KOPT-K1 (cell line): ENCODE measurements at regions not wholly inside any gene's neighbourhood (a gene's known extent, or its start where the extent isn't known, plus 50 kb on each side); places are given as distances from the start of the nearest gene placed in this dataset.

Experiments used
- H3K27ac ChIP-seq: fragments of 200-600 bp; sonication (generic); 2 replicates; pipeline ENCODE4 v1.5.1; 2016; ENCODE audit warnings: antibody characterized with exemption, mild to moderate bottlenecking, low read depth, low read length; ENCODE audit not compliant: poor library complexity, severe bottlenecking
- H3K36me3 ChIP-seq: fragments of 200-600 bp; sonication (generic); 2 replicates; pipeline ENCODE4 v1.5.1; 2017; ENCODE audit warnings: antibody characterized with exemption, mild to moderate bottlenecking, low read length, moderate library complexity; ENCODE audit not compliant: insufficient read depth
- H3K9me3 ChIP-seq: fragments of 200-600 bp; sonication (generic); 2 replicates; pipeline ENCODE4 v1.5.1; 2017; ENCODE audit warnings: antibody characterized with exemption, low read length, mild to moderate bottlenecking; ENCODE audit not compliant: insufficient read depth, poor library complexity, severe bottlenecking

DNA sequence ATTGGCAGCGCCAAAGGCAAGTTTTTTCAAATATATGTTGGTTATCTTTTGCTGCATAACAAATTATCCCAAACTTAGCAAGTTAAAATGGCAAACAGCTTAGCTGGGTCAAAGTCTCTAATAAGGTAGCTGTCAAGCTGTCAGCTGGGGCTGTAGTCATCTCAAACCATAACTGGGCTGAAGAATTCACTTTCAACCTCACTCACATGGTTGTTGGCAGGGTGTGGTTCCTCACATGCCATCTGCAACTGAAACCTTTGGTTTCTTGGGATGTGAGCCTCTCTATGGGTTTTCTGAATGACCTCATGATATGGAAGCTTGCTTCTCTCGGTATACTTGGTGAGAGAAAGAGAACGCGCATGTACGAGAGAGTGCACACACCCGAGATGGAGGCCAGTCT lies 125.4 kb downstream of the LRIG3 start:
- no peaks in the 10 kb centered on the region for H3K9me3 ChIP-seq
- H3K27ac ChIP-seq: no peak overlapping the region
- H3K36me3 ChIP-seq: no peaks in the 10 kb centered on the region

- Histone ChIP-seq H3K9me3 (no peaks in the 10 kb centered on the region), H3K36me3 (no peaks in the 10 kb centered on the region), H3K27ac (no peak overlapping the region)
These were observed 124.5 kb downstream of the LRIG3 start for GRCh38 chr12:58795825-58796224.

- H3K36me3 ChIP-seq: no peaks in the 10 kb centered on the region
- no peaks in the 10 kb centered on the region for H3K9me3 ChIP-seq
- no peak overlapping the region for H3K27ac ChIP-seq
These were observed 118.3 kb downstream of the LRIG3 start for GRCh38 chr12:58801986-58802385.

GRCh38 chr12:58803908-58804307 lies 116.4 kb downstream of the LRIG3 start:
- no peaks in the 10 kb centered on the region for H3K36me3 ChIP-seq
- no peaks in the 10 kb centered on the region for H3K9me3 ChIP-seq
- no peak overlapping the region for H3K27ac ChIP-seq

DNA sequence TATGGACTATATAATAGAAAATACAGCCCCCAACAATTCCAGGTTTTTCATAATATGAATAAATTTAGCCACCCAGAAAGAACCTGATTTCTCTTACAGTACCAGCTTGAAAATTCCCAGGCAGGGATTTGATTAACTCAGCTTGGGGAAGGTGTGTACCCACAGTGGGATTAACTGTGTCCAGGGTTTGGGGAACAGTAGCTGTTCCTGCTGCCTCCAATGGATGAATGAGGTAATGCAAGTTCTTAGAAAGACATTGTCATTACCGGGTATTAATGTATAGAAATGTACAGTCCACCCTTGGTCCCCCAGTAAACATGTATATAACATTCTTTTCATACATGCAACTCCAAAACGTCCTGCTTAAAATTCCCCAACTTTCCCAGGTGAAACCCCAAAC lies 115.6 kb downstream of the LRIG3 start:
- H3K27ac ChIP-seq: no peak overlapping the region
- no peaks in the 10 kb centered on the region for H3K9me3 ChIP-seq
- H3K36me3 ChIP-seq: no peaks in the 10 kb centered on the region

- Histone ChIP-seq H3K36me3 (no peaks in the 10 kb centered on the region), H3K9me3 (no peaks in the 10 kb centered on the region), H3K27ac (no peak overlapping the region)
These were observed 111.2 kb downstream of the LRIG3 start for GRCh38 chr12:58809064-58809607.

DNA sequence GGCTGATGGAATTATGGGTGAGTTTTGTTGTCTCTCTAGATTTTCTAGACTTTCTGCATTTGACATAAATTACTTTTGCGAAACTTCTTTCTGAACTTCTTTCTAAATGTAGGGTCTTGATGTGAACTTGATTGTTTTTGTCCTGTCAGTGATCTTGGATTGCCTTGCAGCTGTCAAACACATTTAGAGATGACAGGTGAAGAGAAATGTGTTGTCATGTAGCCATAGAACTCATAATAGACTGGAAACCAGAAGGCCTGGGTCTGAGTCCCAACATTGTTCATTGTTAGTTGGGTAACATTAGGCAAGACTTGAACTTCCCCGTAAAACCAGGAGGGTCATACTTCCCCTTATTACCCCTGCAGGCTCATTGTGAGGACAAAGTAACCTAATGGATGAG lies 109.0 kb downstream of the LRIG3 start:
- no peak overlapping the region for H3K27ac ChIP-seq
- no peaks in the 10 kb centered on the region for H3K36me3 ChIP-seq
- H3K9me3 ChIP-seq: no peaks in the 10 kb centered on the region

DNA sequence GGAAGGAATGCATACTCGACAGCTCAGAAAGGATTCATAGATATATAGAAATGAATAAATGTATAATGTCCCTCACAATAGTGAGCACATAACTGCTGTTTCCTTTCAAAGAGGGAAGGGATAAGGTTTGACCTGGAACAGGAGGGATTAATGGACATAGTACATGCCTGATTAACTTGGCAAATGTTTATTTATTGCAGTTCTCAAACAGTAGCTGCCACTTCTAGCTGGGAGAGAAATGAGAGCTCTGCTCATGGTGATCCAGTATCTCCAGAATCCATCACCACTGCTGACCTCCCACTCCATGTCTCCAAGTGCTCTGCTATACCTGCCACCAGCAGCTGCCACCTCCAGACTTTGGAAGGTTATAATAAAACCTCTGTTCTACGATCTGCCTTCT lies 108.1 kb downstream of the LRIG3 start:
- Histone ChIP-seq H3K9me3 (no peaks in the 10 kb centered on the region), H3K27ac (no peak overlapping the region), H3K36me3 (no peaks in the 10 kb centered on the region)

DNA sequence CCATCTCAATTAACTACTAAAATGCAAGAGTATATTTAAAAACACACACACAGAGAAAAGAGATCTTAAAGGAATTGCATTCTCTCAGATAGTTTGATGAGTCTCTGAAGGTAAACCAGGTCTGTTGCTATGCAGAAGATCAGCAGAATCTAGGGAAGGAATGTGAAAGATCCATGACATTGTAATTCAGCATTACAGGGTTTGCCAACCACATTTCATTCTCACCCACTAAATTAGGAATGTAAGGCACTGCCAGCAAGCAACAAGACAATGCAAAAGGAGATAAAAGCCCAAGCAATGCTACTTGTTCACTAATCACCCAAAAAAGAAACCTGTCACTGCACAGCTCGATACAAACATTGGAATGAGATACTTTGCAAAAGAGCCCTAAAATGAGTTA lies 106.3 kb downstream of the LRIG3 start:
- H3K27ac ChIP-seq: no peak overlapping the region
- H3K9me3 ChIP-seq: no peaks in the 10 kb centered on the region
- H3K36me3 ChIP-seq: no peaks in the 10 kb centered on the region

- H3K36me3 ChIP-seq: no peaks in the 10 kb centered on the region
- H3K27ac ChIP-seq: no peak overlapping the region
- no peaks in the 10 kb centered on the region for H3K9me3 ChIP-seq
These were observed 105.1 kb downstream of the LRIG3 start for GRCh38 chr12:58815235-58815634.

GRCh38 chr12:58818546-58818945 lies 101.8 kb downstream of the LRIG3 start:
- H3K27ac ChIP-seq: no peak overlapping the region
- no peaks in the 10 kb centered on the region for H3K36me3 ChIP-seq
- H3K9me3 ChIP-seq: no peaks in the 10 kb centered on the region

DNA sequence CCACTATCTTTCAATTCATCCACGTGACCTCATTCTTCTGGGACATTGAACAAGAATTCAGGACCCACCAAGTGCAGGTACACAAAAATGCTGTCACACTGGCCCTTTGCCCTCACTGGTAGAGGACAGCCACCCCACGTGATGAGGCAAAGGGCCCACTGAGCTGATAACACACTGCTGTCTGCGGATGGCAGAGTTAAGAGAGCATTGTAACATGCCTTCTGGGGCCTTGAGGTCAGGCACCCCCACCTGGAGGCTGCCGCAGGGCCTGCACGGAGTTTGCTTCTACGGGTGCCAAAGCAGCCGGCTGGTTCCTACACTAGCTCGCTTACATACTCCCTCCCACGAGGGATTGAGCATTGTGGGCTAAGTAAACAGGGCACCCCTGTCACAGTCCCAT lies 101.0 kb downstream of the LRIG3 start:
- no peaks in the 10 kb centered on the region for H3K36me3 ChIP-seq
- no peaks in the 10 kb centered on the region for H3K9me3 ChIP-seq
- H3K27ac ChIP-seq: no peak overlapping the region

GRCh38 chr12:58819985-58820384 lies 100.3 kb downstream of the LRIG3 start:
- no peaks in the 10 kb centered on the region for H3K9me3 ChIP-seq
- H3K27ac ChIP-seq: no peak overlapping the region
- H3K36me3 ChIP-seq: no peaks in the 10 kb centered on the region
